SK-N-SH (cell line): ENCODE measurements at regions not wholly inside any gene's neighbourhood (a gene's known extent, or its start where the extent isn't known, plus 50 kb on each side); places are given as distances from the start of the nearest gene placed in this dataset.

Source experiments
- CTCF ChIA-PET: fragments of 300-600, 350-600 bp; formaldehyde crosslinking; extraction: SDS; loops from one replicate; lab custom pipeline; 2021; lab: Yijun Ruan, JAX
- POLR2A ChIA-PET: fragments of 350-600 bp; sonication (Branson Sonifier 250); formaldehyde crosslinking; extraction: SDS; loops from one replicate; lab custom pipeline; 2020; ENCODE audit warnings: antibody characterized with exemption, inconsistent platforms; lab: Yijun Ruan, JAX
- DNase-seq: peaks from one replicate; pipeline ENCODE4 v3.0.0; 2012
- H2AFZ ChIP-seq: fragments of 200-600 bp; sonication (generic); 2 replicates; pipeline ENCODE4 v1.8.1; 2016; ENCODE audit warnings: antibody characterized with exemption, mild to moderate bottlenecking, low read depth
- H3F3A ChIP-seq: fragments of 200-600 bp; sonication (generic); replicated peaks from 2 replicates; pipeline ENCODE3; 2016; ENCODE audit warnings: antibody characterized with exemption, mild to moderate bottlenecking; ENCODE audit not compliant: insufficient read depth
- H3K27ac ChIP-seq, 2 experiments: fragments of 200-500 bp in 1 of 2; fragments of 200-600 bp in 1 of 2; sonication (Bioruptor generic) in 1 of 2; sonication (generic), shearing (Covaris generic) in 1 of 2; 2 replicates each; pipeline versions ENCODE4 v1.5.1 to v1.6.1; 2014 to 2016; ENCODE audit warnings: low read depth in 2 of 2, inconsistent platforms in 1 of 2, low read length in 1 of 2, mild to moderate bottlenecking in 1 of 2, mixed read lengths in 1 of 2
- H3K27me3 ChIP-seq: fragments of 200-600 bp; sonication (generic), shearing (Covaris generic); 2 replicates; pipeline ENCODE4 v1.6.1; 2016; ENCODE audit warnings: mixed run types; ENCODE audit not compliant: insufficient read depth
- H3K36me3 ChIP-seq, 2 experiments: fragments of 200-500 bp in 1 of 2; fragments of 200-600 bp in 1 of 2; sonication (Bioruptor generic) in 1 of 2; sonication (generic) in 1 of 2; replicated peaks in 1 of 2; 2 replicates each; pipeline versions ENCODE3 to v1.5.1; 2014 to 2016; ENCODE audit warnings: low read length in 1 of 2, mild to moderate bottlenecking in 1 of 2; ENCODE audit not compliant: insufficient read depth in 2 of 2, control insufficient read depth in 1 of 2
- H3K4me1 ChIP-seq, 2 experiments: fragments of 200-500 bp in 1 of 2; fragments of 200-600 bp in 1 of 2; sonication (Bioruptor generic) in 1 of 2; sonication (generic), shearing (Covaris generic) in 1 of 2; 2 replicates each; pipeline versions ENCODE4 v1.5.1 to v1.6.1; 2014 to 2016; ENCODE audit warnings: low read depth in 1 of 2, low read length in 1 of 2, mixed run types in 1 of 2; ENCODE audit not compliant: insufficient read depth in 2 of 2, control insufficient read depth in 1 of 2
- H3K4me2 ChIP-seq: fragments of 200-600 bp; sonication (generic), shearing (Covaris generic); 2 replicates; pipeline ENCODE4 v1.6.1; 2017; ENCODE audit warnings: mixed run types
- H3K4me3 ChIP-seq, 2 experiments: fragments of 200-500 bp in 1 of 2; fragments of 200-600 bp in 1 of 2; sonication (Bioruptor generic) in 1 of 2; sonication (generic), shearing (Covaris generic) in 1 of 2; 2 replicates each; pipeline versions ENCODE4 v1.5.1 to v1.8.1; 2014 to 2016; ENCODE audit warnings: low read depth in 2 of 2, inconsistent platforms in 1 of 2, low read length in 1 of 2, mild to moderate bottlenecking in 1 of 2, mixed read lengths in 1 of 2, moderate library complexity in 1 of 2
- H3K79me2 ChIP-seq: fragments of 200-600 bp; sonication (generic); 2 replicates; pipeline ENCODE4 v1.8.1; 2017; ENCODE audit warnings: mild to moderate bottlenecking; ENCODE audit not compliant: insufficient read depth
- H3K9ac ChIP-seq: fragments of 200-600 bp; sonication (generic); 2 replicates; pipeline ENCODE4 v1.6.1; 2017; ENCODE audit warnings: mixed run types
- H3K9me2 ChIP-seq: fragments of 200-600 bp; sonication (generic); 2 replicates; pipeline ENCODE4 v1.6.1; 2017; ENCODE audit warnings: mixed run types
- H3K9me3 ChIP-seq: fragments of 200-600 bp; sonication (generic); 2 replicates; pipeline ENCODE4 v1.6.1; 2017; ENCODE audit warnings: mixed run types, mild to moderate bottlenecking, moderate library complexity
- H4K20me1 ChIP-seq: fragments of 200-600 bp; sonication (generic); 2 replicates; pipeline ENCODE4 v1.6.1; 2017; ENCODE audit warnings: mild to moderate bottlenecking, mixed run types; ENCODE audit not compliant: insufficient read depth
- CHD2 ChIP-seq: fragments of 150-350 bp; IDR thresholded peaks from 2 replicates; pipeline ENCODE4 v1.6.1; 2018; ENCODE audit warnings: low read length; ENCODE audit not compliant: partially characterized antibody
- ELF1 ChIP-seq: IDR thresholded peaks from 2 replicates; pipeline ENCODE4 v1.4.0; 2012
- EP300 ChIP-seq, 2 experiments: IDR thresholded peaks; 2 replicates each; pipeline versions ENCODE4 v1.4.0 to v1.6.1; 2012; ENCODE audit warnings: borderline replicate concordance in 1 of 2, low read depth in 1 of 2, low read length in 1 of 2
- EZH2phosphoT487 ChIP-seq: fragments of 200-600 bp; sonication (generic); IDR thresholded peaks from 2 replicates; pipeline ENCODE4 v1.6.1; 2017; ENCODE audit warnings: low read depth, mixed run types, mild to moderate bottlenecking, antibody characterized with exemption, moderate library complexity, borderline replicate concordance
- FOSL2 ChIP-seq: IDR thresholded peaks from 2 replicates; pipeline ENCODE4 v1.4.0; 2012; ENCODE audit warnings: low read depth, mild to moderate bottlenecking, moderate library complexity, borderline replicate concordance
- FOXJ3 ChIP-seq: sonication (generic); formaldehyde crosslinking; IDR thresholded peaks from 2 replicates; pipeline ENCODE4 v1.5.1; 2020; ENCODE audit warnings: mild to moderate bottlenecking, missing genetic modification reagents
- GABPA ChIP-seq: IDR thresholded peaks from 2 replicates; pipeline ENCODE4 v1.4.0; 2012; ENCODE audit warnings: low read depth, mild to moderate bottlenecking
- MXI1 ChIP-seq: IDR thresholded peaks from 2 replicates; pipeline ENCODE4 v1.6.1; 2012; ENCODE audit warnings: mild to moderate bottlenecking, low read depth, low read length, improper control_type of control experiment
- NFIC ChIP-seq: IDR thresholded peaks from 2 replicates; pipeline ENCODE4 v1.4.0; 2012; ENCODE audit warnings: borderline replicate concordance
- NRF1 ChIP-seq: IDR thresholded peaks from 2 replicates; pipeline ENCODE4 v1.6.1; 2012; ENCODE audit warnings: low read depth, mild to moderate bottlenecking, low read length
- RAD21 ChIP-seq: IDR thresholded peaks from 2 replicates; pipeline ENCODE4 v1.6.1; 2012; ENCODE audit warnings: mild to moderate bottlenecking, low read length
- SIN3A ChIP-seq: IDR thresholded peaks from 2 replicates; pipeline ENCODE4 v1.6.1; 2012; ENCODE audit warnings: low read depth, mild to moderate bottlenecking, low read length, moderate library complexity, borderline replicate concordance
- SMC3 ChIP-seq: IDR thresholded peaks from 2 replicates; pipeline ENCODE4 v1.6.1; 2012; ENCODE audit warnings: low read depth, low read length, improper control_type of control experiment
- TAF1 ChIP-seq: IDR thresholded peaks from 2 replicates; pipeline ENCODE4 v1.6.1; 2012; ENCODE audit warnings: low read depth, mild to moderate bottlenecking, low read length, moderate library complexity, borderline replicate concordance
- TCF12 ChIP-seq: IDR thresholded peaks from 2 replicates; pipeline ENCODE4 v1.4.0; 2012
- TEAD4 ChIP-seq: IDR thresholded peaks from 2 replicates; pipeline ENCODE4 v1.4.0; 2012; ENCODE audit warnings: mild to moderate bottlenecking, borderline replicate concordance; ENCODE audit not compliant: insufficient read depth
- WGBS: methylation state at CpG from one replicate; pipeline ENCODE4 v1.1.6; 2017; ENCODE audit warnings: low lambda C conversion rate; 5-methylcytosine and 5-hydroxymethylcytosine counted together
- TF ChIP-seq, protein P1 (sequence below): fragments of 200-600 bp; sonication (generic); IDR thresholded peaks from 2 replicates; pipeline ENCODE4 v1.6.1; 2017; ENCODE audit warnings: antibody characterized with exemption, mild to moderate bottlenecking, moderate library complexity
- TF ChIP-seq, protein P2 (sequence below): IDR thresholded peaks from 2 replicates; pipeline ENCODE4 v1.6.1; 2012; ENCODE audit warnings: mild to moderate bottlenecking, low read depth, low read length, moderate library complexity
- TF ChIP-seq, protein P3 (sequence below): IDR thresholded peaks from 2 replicates; pipeline ENCODE4 v1.4.0; 2012; ENCODE audit warnings: low read depth

DNA sequence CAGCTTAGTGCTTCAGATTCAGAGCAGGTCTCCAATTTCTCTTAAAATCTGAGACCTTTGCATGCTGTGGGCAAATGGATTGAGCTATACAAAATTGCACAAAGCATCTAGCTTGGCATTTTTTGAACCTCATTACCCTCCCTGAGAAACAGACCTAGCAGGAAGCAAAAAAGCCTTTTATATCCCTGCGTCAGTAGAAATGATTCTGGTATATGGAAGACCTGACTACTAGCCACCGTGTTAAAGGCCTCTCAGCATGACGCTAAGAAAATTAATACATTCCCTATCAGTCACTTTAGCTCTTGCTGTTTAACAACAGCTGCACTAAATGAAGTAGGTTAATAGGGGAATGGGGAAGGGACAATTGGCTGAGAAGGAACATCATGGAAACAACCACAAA is 110.7 kb upstream of the SMLR1 start:
- TF ChIP-seq, protein P1, sequence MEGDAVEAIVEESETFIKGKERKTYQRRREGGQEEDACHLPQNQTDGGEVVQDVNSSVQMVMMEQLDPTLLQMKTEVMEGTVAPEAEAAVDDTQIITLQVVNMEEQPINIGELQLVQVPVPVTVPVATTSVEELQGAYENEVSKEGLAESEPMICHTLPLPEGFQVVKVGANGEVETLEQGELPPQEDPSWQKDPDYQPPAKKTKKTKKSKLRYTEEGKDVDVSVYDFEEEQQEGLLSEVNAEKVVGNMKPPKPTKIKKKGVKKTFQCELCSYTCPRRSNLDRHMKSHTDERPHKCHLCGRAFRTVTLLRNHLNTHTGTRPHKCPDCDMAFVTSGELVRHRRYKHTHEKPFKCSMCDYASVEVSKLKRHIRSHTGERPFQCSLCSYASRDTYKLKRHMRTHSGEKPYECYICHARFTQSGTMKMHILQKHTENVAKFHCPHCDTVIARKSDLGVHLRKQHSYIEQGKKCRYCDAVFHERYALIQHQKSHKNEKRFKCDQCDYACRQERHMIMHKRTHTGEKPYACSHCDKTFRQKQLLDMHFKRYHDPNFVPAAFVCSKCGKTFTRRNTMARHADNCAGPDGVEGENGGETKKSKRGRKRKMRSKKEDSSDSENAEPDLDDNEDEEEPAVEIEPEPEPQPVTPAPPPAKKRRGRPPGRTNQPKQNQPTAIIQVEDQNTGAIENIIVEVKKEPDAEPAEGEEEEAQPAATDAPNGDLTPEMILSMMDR = no peak
- no peak for TF ChIP-seq TAF1
- TF ChIP-seq RAD21 = no peak
- no peak for TF ChIP-seq SMC3
- no peak for TF ChIP-seq FOSL2
- no peak for TF ChIP-seq TCF12
- TF ChIP-seq CHD2 = no peak
- no peak for TF ChIP-seq NFIC
- no peak for TF ChIP-seq EP300 (IDR thresholded peaks at IDR 0.05; ENCODE audit: borderline replicate concordance in 1 of 2, low read depth in 1 of 2, low read length in 1 of 2)
- no peak for TF ChIP-seq EZH2phosphoT487
- TF ChIP-seq GABPA = no peak
- no peak for TF ChIP-seq SIN3A
- no peak for TF ChIP-seq NRF1
- TF ChIP-seq, protein P2, sequence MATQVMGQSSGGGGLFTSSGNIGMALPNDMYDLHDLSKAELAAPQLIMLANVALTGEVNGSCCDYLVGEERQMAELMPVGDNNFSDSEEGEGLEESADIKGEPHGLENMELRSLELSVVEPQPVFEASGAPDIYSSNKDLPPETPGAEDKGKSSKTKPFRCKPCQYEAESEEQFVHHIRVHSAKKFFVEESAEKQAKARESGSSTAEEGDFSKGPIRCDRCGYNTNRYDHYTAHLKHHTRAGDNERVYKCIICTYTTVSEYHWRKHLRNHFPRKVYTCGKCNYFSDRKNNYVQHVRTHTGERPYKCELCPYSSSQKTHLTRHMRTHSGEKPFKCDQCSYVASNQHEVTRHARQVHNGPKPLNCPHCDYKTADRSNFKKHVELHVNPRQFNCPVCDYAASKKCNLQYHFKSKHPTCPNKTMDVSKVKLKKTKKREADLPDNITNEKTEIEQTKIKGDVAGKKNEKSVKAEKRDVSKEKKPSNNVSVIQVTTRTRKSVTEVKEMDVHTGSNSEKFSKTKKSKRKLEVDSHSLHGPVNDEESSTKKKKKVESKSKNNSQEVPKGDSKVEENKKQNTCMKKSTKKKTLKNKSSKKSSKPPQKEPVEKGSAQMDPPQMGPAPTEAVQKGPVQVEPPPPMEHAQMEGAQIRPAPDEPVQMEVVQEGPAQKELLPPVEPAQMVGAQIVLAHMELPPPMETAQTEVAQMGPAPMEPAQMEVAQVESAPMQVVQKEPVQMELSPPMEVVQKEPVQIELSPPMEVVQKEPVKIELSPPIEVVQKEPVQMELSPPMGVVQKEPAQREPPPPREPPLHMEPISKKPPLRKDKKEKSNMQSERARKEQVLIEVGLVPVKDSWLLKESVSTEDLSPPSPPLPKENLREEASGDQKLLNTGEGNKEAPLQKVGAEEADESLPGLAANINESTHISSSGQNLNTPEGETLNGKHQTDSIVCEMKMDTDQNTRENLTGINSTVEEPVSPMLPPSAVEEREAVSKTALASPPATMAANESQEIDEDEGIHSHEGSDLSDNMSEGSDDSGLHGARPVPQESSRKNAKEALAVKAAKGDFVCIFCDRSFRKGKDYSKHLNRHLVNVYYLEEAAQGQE = no peak
- no peak for TF ChIP-seq ELF1
- TF ChIP-seq MXI1 = no peak
- TF ChIP-seq, protein P3, sequence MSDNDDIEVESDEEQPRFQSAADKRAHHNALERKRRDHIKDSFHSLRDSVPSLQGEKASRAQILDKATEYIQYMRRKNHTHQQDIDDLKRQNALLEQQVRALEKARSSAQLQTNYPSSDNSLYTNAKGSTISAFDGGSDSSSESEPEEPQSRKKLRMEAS = no peak
- TF ChIP-seq TEAD4 = no peak
- no peak for TF ChIP-seq FOXJ3
- POLR2A ChIA-PET = no interaction called here
- no peaks in the 10 kb centered on the region for H3K27me3 ChIP-seq
- WGBS = 64% methylated on average over 3 of the region's 3 CpGs
- no peak for DNase-seq
- 0 out of 2 replicates have a peak overlapping the region, but pooled peaks have one; percentile 52 for H2AFZ ChIP-seq
- no peaks in the 10 kb centered on the region for H3K9me2 ChIP-seq
- H3K4me3 ChIP-seq = no peak overlapping the region
- H3K9ac ChIP-seq = no peak overlapping the region
- H3K36me3 ChIP-seq = no peaks in the 10 kb centered on the region
- no peak overlapping the region for H3K27ac ChIP-seq
- H3F3A ChIP-seq = no peaks in the 10 kb centered on the region
- H3K4me1 ChIP-seq = no peaks in the 10 kb centered on the region; a peak in 1 of 4 replicates
- H4K20me1 ChIP-seq = no peaks in the 10 kb centered on the region
- CTCF ChIA-PET = no interaction called here
- H3K79me2 ChIP-seq = no peaks in the 10 kb centered on the region
- H3K4me2 ChIP-seq = no peak overlapping the region
- no peaks in the 10 kb centered on the region for H3K9me3 ChIP-seq
